NB4 (cell line): ENCODE measurements at regions not wholly inside any gene's neighbourhood (a gene's known extent, or its start where the extent isn't known, plus 50 kb on each side); places are given as distances from the start of the nearest gene placed in this dataset.

Experiments
- POLR2A ChIP-seq: IDR thresholded peaks from 2 replicates; pipeline ENCODE4 v1.6.1; 2011; ENCODE audit warnings: mild to moderate bottlenecking; ENCODE audit not compliant: insufficient read length; ENCODE audit errors: extremely low read depth
- TF ChIP-seq, protein P1 (sequence below): IDR thresholded peaks from one replicate; pipeline ENCODE4 v1.5.1; 2012; ENCODE audit warnings: low read depth, low read length

DNA sequence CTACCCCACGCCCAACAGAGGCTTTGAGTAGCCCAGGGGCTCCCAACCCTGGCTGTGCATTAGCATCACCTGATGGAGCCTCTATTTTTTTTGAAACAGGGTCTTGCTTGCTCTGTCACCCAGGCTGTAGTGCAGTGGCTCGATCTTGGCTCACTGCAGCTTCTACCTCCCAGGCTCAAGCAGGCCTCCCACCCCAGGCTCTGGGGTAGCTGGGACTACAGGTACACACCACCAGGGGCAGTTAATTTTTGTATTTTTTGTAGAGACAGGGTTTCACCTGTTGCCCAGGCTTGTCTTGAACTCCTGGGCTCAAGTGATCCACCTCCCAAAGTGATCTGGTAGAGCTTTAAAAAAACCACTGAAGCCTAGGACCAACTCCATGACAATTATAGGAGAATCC, 394.8 kb upstream of the ATP5MC3 start:
- TF ChIP-seq POLR2A: no peak
- TF ChIP-seq, protein P1, sequence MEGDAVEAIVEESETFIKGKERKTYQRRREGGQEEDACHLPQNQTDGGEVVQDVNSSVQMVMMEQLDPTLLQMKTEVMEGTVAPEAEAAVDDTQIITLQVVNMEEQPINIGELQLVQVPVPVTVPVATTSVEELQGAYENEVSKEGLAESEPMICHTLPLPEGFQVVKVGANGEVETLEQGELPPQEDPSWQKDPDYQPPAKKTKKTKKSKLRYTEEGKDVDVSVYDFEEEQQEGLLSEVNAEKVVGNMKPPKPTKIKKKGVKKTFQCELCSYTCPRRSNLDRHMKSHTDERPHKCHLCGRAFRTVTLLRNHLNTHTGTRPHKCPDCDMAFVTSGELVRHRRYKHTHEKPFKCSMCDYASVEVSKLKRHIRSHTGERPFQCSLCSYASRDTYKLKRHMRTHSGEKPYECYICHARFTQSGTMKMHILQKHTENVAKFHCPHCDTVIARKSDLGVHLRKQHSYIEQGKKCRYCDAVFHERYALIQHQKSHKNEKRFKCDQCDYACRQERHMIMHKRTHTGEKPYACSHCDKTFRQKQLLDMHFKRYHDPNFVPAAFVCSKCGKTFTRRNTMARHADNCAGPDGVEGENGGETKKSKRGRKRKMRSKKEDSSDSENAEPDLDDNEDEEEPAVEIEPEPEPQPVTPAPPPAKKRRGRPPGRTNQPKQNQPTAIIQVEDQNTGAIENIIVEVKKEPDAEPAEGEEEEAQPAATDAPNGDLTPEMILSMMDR: no peak
